ENCODE measurements at regions not wholly inside any gene's neighbourhood (a gene's known extent, or its start where the extent isn't known, plus 50 kb on each side); places are given as distances from the start of the nearest gene placed in this dataset.

DNA sequence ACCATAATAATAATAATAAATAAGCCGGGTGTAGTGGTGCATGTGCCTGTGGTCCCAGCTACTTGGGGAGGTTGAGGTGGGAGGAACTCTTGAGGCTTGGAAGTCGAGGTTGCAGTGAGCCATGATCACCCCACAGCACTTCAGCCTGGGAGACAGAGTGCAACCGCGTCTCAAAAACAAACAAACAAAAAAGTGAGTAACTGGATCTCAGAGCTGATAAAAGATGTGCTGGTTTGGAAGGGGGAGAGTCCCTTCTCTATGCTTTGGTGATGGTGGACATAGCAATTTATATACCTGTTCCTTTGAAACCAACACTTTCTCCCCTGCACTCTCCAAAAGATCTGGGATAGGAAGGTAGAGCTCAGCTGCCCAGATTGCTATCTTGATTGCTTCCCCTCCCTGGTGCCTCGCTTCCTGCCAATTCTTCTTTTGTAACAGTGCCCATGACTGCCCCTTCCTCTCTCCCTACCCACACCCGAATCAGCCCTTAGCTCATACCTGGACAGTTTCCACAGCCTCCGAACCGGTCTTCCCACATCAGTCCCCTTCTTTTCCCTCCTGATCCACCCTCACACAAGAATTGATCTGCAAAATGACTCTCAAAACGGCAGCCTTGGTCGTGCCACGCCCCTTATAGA lies 55.1 kb upstream of the UBE2E1 start:
- H3K36me3 ChIP-seq (ENCODE audit: insufficient read depth, low read length): no peaks in the 10 kb centered on the region
- TF ChIP-seq EZH2 (IDR thresholded peaks at IDR 0.05): no peak
- no peak for TF ChIP-seq FOXP2 (optimal IDR thresholded peaks at IDR 0.05; ENCODE audit: control extremely low read depth, extremely low read length, insufficient read depth)
- TF ChIP-seq POLR2AphosphoS5 (IDR thresholded peaks at IDR 0.05; ENCODE audit: borderline replicate concordance, low read depth, low read length): no peak
- no peak for DNase-seq (ENCODE audit: low read depth, low spot score)
- H3K27ac ChIP-seq: no peak overlapping the region
- no peak overlapping the region for H3K4me3 ChIP-seq
- no peak overlapping the region for H3K9ac ChIP-seq (ENCODE audit: insufficient read length)
- H3K9me3 ChIP-seq (ENCODE audit: low read depth, low read length): no peaks in the 10 kb centered on the region

DNA sequence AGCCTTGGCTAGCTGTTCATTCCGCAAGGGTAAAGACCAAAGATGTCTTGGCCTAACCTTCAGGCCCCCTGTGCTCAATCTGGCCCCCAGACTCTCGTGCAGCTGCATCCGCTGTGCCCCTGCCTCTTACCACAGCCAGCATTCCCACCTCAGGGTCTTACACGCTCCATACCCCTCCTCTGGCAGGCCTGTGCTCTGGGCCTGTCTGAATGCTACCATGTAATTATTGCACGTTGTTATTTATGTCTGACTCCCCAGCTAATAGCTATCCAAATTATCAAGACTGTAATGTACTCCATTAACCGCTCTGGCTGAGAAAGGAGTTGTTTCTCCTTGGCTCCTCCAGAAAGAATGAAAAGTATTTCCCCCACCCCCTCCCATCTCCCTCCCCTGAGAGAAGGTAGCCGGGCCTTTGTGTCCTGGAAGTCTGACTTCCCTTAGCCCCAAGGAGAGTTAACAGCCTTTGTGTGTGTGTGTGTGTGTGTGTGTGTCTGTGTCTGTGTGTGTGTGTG lies 54.5 kb upstream of the UBE2E1 start:
- H3K9me3 ChIP-seq (ENCODE audit: low read depth, low read length): no peaks in the 10 kb centered on the region
- no peak overlapping the region for H3K27ac ChIP-seq
- DNase-seq (ENCODE audit: low read depth, low spot score): no peak
- H3K4me3 ChIP-seq: no peak overlapping the region
- no peaks in the 10 kb centered on the region for H3K36me3 ChIP-seq (ENCODE audit: insufficient read depth, low read length)
- no peak overlapping the region for H3K9ac ChIP-seq (ENCODE audit: insufficient read length)
- TF ChIP-seq EZH2 (IDR thresholded peaks at IDR 0.05) (no peak), FOXP2 (optimal IDR thresholded peaks at IDR 0.05; ENCODE audit: control extremely low read depth, extremely low read length, insufficient read depth) (no peak), POLR2AphosphoS5 (IDR thresholded peaks at IDR 0.05; ENCODE audit: borderline replicate concordance, low read depth, low read length) (no peak)

DNA sequence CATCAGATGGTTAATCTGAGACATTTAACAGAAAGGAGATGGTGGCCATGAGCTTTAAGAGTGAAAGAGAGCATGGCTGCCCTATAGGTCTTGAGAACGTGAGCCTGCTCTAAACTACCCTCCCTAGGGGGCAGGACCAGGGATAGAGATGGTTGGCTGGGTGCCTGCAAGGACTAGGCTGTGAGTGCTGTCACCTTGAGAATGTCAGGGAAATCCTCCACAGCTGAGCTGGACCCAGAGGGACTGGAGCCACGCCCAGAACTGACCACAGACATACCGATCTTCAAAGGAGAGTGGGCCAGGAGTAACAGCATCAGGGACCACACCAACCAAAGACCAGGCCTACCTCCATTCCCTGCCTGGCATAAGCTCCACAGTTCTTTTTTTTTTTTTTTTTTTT lies 53.6 kb upstream of the UBE2E1 start:
- Histone ChIP-seq H3K4me3 (no peak overlapping the region), H3K27ac (no peak overlapping the region), H3K9me3 (ENCODE audit: low read depth, low read length) (no peaks in the 10 kb centered on the region), H3K9ac (ENCODE audit: insufficient read length) (no peak overlapping the region), H3K36me3 (ENCODE audit: insufficient read depth, low read length) (no peaks in the 10 kb centered on the region)
- TF ChIP-seq FOXP2 (optimal IDR thresholded peaks at IDR 0.05; ENCODE audit: control extremely low read depth, extremely low read length, insufficient read depth): no peak
- TF ChIP-seq POLR2AphosphoS5 (IDR thresholded peaks at IDR 0.05; ENCODE audit: borderline replicate concordance, low read depth, low read length): no peak
- TF ChIP-seq EZH2 (IDR thresholded peaks at IDR 0.05): no peak
- DNase-seq (ENCODE audit: low read depth, low spot score): no peak

DNA sequence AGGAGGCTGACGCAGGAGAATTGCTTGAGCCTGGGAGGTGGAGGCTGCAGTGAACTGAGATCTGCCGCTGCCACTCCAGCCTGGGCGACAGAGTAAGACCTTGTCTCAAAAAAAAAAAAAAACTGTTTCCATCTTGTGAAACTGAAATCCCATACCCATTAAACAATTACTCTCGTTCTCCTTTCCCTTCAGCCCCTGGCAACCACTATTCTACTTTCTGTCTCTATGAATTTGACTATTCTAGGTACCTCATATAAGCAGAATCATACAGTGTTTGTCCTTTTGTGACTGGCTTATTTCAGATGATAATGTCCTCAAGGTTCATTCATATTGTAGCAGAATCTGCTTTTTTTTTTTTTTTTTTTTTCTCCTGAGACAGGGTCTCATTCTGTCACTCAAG lies 51.5 kb upstream of the UBE2E1 start:
- DNase-seq (ENCODE audit: low read depth, low spot score): no peak
- TF ChIP-seq POLR2AphosphoS5 (IDR thresholded peaks at IDR 0.05; ENCODE audit: borderline replicate concordance, low read depth, low read length) (no peak), FOXP2 (optimal IDR thresholded peaks at IDR 0.05; ENCODE audit: control extremely low read depth, extremely low read length, insufficient read depth) (no peak), EZH2 (IDR thresholded peaks at IDR 0.05) (no peak)
- Histone ChIP-seq H3K27ac (no peak overlapping the region), H3K4me3 (no peak overlapping the region), H3K9me3 (ENCODE audit: low read depth, low read length) (no peaks in the 10 kb centered on the region), H3K9ac (ENCODE audit: insufficient read length) (no peak overlapping the region), H3K36me3 (ENCODE audit: insufficient read depth, low read length) (no peaks in the 10 kb centered on the region)

All from SK-N-MC (cell line).